ENCODE measurements at regions not wholly inside any gene's neighbourhood (a gene's known extent, or its start where the extent isn't known, plus 50 kb on each side); places are given as distances from the start of the nearest gene placed in this dataset.

DNA sequence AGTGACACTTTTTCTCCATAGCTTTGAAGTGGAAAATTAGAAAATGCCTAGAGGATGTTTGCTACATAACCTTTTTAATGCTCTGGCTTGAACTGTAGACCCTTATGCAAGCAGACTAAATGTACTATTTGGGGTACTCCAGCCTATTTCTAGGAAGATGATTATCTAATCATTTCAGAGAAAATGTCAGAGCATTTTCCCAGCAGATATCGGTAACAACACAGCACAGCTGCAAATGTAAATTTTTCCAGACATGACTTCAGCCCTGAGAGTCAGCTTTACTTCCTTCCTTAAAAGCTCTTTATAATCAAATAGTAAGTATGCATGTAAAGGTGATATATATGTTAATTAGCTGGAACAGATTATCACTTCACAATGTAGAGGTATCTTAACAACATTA lies 1647.1 kb downstream of the SUCLG1 start:
- no peak for TF ChIP-seq RAD21 (IDR thresholded peaks at IDR 0.05; ENCODE audit: low read depth)
- TF ChIP-seq CEBPB (IDR thresholded peaks at IDR 0.05): no peak
- TF ChIP-seq FOXM1 (IDR thresholded peaks at IDR 0.05; ENCODE audit: borderline replicate concordance, low read depth): no peak
- no peak for TF ChIP-seq YY1 (IDR thresholded peaks at IDR 0.05; ENCODE audit: low read depth)
- no peak for TF ChIP-seq ZBTB7A (IDR thresholded peaks at IDR 0.05; ENCODE audit: low read depth)
- no peak for TF ChIP-seq TCF12 (IDR thresholded peaks at IDR 0.05; ENCODE audit: low read depth)
- TF ChIP-seq NFIC (IDR thresholded peaks at IDR 0.05): no peak
- TF ChIP-seq, protein P1, sequence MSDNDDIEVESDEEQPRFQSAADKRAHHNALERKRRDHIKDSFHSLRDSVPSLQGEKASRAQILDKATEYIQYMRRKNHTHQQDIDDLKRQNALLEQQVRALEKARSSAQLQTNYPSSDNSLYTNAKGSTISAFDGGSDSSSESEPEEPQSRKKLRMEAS (IDR thresholded peaks at IDR 0.05): no peak
- no peak for TF ChIP-seq EGR1 (IDR thresholded peaks at IDR 0.05)
- no peak for TF ChIP-seq TEAD4 (IDR thresholded peaks at IDR 0.05)
- TF ChIP-seq EP300 (IDR thresholded peaks at IDR 0.05; ENCODE audit: borderline replicate concordance): no peak
- TF ChIP-seq TAF1 (IDR thresholded peaks at IDR 0.05; ENCODE audit: low read depth): no peak
- TF ChIP-seq, protein P2, sequence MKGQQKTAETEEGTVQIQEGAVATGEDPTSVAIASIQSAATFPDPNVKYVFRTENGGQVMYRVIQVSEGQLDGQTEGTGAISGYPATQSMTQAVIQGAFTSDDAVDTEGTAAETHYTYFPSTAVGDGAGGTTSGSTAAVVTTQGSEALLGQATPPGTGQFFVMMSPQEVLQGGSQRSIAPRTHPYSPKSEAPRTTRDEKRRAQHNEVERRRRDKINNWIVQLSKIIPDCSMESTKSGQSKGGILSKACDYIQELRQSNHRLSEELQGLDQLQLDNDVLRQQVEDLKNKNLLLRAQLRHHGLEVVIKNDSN (IDR thresholded peaks at IDR 0.05): no peak
- TF ChIP-seq, protein P3, sequence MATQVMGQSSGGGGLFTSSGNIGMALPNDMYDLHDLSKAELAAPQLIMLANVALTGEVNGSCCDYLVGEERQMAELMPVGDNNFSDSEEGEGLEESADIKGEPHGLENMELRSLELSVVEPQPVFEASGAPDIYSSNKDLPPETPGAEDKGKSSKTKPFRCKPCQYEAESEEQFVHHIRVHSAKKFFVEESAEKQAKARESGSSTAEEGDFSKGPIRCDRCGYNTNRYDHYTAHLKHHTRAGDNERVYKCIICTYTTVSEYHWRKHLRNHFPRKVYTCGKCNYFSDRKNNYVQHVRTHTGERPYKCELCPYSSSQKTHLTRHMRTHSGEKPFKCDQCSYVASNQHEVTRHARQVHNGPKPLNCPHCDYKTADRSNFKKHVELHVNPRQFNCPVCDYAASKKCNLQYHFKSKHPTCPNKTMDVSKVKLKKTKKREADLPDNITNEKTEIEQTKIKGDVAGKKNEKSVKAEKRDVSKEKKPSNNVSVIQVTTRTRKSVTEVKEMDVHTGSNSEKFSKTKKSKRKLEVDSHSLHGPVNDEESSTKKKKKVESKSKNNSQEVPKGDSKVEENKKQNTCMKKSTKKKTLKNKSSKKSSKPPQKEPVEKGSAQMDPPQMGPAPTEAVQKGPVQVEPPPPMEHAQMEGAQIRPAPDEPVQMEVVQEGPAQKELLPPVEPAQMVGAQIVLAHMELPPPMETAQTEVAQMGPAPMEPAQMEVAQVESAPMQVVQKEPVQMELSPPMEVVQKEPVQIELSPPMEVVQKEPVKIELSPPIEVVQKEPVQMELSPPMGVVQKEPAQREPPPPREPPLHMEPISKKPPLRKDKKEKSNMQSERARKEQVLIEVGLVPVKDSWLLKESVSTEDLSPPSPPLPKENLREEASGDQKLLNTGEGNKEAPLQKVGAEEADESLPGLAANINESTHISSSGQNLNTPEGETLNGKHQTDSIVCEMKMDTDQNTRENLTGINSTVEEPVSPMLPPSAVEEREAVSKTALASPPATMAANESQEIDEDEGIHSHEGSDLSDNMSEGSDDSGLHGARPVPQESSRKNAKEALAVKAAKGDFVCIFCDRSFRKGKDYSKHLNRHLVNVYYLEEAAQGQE (IDR thresholded peaks at IDR 0.05; ENCODE audit: low read depth): no peak
- TF ChIP-seq CREB1 (IDR thresholded peaks at IDR 0.05; ENCODE audit: low read depth): no peak

DNA sequence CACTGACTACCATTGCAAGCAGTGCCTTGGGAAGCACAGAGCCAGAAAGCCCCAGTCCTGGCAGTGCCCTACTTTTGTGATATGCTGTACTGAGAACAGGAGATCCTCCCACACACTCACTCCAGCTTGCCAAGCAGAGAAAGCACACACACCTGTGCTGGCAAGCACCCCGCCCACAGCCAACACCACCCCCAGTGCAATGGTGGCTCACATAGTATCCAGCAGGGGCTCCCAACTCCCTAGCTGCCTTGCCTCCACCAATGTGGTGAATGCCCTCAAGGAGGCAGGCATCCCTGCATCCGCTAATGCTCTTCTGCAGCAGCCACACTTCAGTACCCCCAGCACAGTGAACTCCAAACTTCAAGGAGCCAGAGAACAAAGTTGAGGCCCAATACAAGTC lies 1655.8 kb downstream of the SUCLG1 start:
- no peak for TF ChIP-seq ZBTB7A (IDR thresholded peaks at IDR 0.05; ENCODE audit: low read depth)
- TF ChIP-seq YY1 (IDR thresholded peaks at IDR 0.05; ENCODE audit: low read depth): no peak
- no peak for TF ChIP-seq CREB1 (IDR thresholded peaks at IDR 0.05; ENCODE audit: low read depth)
- TF ChIP-seq, protein P3 (IDR thresholded peaks at IDR 0.05; ENCODE audit: low read depth): no peak
- TF ChIP-seq FOXM1 (IDR thresholded peaks at IDR 0.05; ENCODE audit: borderline replicate concordance, low read depth): no peak
- TF ChIP-seq RAD21 (IDR thresholded peaks at IDR 0.05; ENCODE audit: low read depth): no peak
- no peak for TF ChIP-seq TAF1 (IDR thresholded peaks at IDR 0.05; ENCODE audit: low read depth)

DNA sequence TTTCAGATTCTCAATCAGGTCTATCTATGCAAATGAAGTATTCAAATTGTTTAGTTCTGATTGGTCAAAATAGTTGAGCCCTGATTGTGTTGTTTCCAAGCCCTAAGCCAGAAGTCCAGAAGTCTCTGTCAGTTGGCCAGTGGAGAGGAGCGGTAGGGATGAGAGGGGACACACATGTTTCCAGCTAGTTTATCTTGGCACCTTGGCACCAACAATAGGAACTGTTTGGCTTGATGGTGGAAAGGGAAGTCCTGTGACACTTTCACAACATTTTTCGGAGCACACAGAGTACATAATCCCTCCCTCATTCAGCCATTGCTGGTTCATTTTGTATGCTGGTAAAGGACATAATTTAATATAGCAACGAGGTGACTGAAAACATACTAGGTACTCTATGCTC lies 1661.6 kb downstream of the SUCLG1 start:
- TF ChIP-seq FOXM1 (IDR thresholded peaks at IDR 0.05; ENCODE audit: borderline replicate concordance, low read depth) (no peak), TEAD4 (IDR thresholded peaks at IDR 0.05) (no peak), YY1 (IDR thresholded peaks at IDR 0.05; ENCODE audit: low read depth) (no peak), ZBTB7A (IDR thresholded peaks at IDR 0.05; ENCODE audit: low read depth) (no peak), TAF1 (IDR thresholded peaks at IDR 0.05; ENCODE audit: low read depth) (no peak), TCF12 (IDR thresholded peaks at IDR 0.05; ENCODE audit: low read depth) (no peak), CEBPB (IDR thresholded peaks at IDR 0.05) (no peak), CREB1 (IDR thresholded peaks at IDR 0.05; ENCODE audit: low read depth) (no peak), EGR1 (IDR thresholded peaks at IDR 0.05) (no peak)
- TF ChIP-seq, protein P3 (IDR thresholded peaks at IDR 0.05; ENCODE audit: low read depth): no peak
- TF ChIP-seq, protein P2 (IDR thresholded peaks at IDR 0.05): no peak
- TF ChIP-seq, protein P1 (IDR thresholded peaks at IDR 0.05): no peak

DNA sequence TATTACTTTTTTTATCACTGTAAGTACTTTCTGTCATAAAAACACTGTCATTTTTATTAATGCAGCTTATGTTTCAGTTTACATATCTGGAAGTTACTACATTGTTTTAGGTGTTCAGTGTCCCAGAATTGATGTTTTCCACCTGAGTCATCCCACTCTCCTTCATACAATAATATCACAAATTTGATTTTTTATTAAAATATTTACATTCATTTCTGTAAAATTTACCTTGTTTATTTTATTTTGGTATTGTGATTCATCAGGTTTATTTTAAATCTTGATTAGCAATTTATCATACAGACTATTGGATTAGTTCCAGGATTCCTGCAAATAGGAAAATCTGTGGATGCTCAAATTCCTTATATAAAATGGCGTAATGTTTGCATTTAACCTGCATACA lies 1662.9 kb downstream of the SUCLG1 start:
- TF ChIP-seq, protein P3 (IDR thresholded peaks at IDR 0.05; ENCODE audit: low read depth): no peak
